ENCODE measurements at regions not wholly inside any gene's neighbourhood (a gene's known extent, or its start where the extent isn't known, plus 50 kb on each side); places are given as distances from the start of the nearest gene placed in this dataset.
A peak's percentile ranks its signal among the peaks of the same experiment; 100 is the strongest.

DNA sequence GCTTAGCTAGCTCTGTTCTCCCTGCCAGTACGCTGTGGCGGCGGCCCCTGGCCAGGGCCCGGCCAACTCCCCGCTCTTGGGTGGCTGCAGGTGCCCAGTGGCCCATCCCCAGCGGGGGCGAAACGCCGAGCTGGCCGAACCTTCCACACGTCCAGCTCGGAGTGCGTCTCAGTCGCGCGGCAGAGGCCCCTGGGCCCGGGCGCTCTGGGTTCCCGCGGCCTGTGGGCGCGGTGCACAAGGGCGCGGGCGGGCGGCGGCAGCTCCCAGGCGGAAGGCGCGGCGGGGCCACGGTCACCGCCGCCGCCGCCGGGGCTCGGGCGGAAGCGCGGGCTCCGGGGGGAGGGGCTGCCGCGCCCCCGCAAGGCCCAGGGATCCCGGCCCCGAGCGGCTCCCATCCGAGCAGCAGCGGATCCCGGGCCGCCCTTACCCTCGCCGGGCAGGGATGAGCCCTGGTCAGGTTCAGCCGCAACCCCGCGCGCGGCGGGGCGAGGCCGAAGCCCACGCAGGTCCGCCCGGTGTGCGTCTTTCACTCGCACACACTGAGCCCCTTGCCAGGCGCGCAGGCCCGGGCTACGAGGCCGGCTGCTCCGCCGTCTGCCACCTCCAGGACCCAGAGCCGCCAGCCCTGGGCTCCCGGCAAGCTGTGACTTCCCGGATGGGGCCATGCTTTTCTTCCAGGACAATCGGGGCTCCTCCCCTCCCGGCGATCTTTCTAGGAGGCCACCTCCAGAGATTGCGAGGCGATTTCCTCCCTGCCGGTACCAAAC is 54.2 kb downstream of the CCDC54 start (continued):
- TF ChIP-seq IRF2 (CRISPR knock-in tag; IDR thresholded peaks at IDR 0.05), result no peak
- no peak for TF ChIP-seq ZMAT3 (CRISPR knock-in tag; conservative IDR thresholded peaks at IDR 0.05)
- TF ChIP-seq, protein P1, sequence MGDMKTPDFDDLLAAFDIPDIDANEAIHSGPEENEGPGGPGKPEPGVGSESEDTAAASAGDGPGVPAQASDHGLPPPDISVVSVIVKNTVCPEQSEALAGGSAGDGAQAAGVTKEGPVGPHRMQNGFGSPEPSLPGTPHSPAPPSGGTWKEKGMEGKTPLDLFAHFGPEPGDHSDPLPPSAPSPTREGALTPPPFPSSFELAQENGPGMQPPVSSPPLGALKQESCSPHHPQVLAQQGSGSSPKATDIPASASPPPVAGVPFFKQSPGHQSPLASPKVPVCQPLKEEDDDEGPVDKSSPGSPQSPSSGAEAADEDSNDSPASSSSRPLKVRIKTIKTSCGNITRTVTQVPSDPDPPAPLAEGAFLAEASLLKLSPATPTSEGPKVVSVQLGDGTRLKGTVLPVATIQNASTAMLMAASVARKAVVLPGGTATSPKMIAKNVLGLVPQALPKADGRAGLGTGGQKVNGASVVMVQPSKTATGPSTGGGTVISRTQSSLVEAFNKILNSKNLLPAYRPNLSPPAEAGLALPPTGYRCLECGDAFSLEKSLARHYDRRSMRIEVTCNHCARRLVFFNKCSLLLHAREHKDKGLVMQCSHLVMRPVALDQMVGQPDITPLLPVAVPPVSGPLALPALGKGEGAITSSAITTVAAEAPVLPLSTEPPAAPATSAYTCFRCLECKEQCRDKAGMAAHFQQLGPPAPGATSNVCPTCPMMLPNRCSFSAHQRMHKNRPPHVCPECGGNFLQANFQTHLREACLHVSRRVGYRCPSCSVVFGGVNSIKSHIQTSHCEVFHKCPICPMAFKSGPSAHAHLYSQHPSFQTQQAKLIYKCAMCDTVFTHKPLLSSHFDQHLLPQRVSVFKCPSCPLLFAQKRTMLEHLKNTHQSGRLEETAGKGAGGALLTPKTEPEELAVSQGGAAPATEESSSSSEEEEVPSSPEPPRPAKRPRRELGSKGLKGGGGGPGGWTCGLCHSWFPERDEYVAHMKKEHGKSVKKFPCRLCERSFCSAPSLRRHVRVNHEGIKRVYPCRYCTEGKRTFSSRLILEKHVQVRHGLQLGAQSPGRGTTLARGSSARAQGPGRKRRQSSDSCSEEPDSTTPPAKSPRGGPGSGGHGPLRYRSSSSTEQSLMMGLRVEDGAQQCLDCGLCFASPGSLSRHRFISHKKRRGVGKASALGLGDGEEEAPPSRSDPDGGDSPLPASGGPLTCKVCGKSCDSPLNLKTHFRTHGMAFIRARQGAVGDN (CRISPR knock-in tag; IDR thresholded peaks at IDR 0.05), result peak; percentile 76
- no peak for TF ChIP-seq ZNF296 (CRISPR knock-in tag; conservative IDR thresholded peaks at IDR 0.05)
- TF ChIP-seq ZFYVE20 (CRISPR knock-in tag; IDR thresholded peaks at IDR 0.05; ENCODE audit: borderline replicate concordance, low read depth), result no peak
- peak; percentile 51; the same call in 1 of the 2 replicates for TF ChIP-seq ZNF253 (CRISPR knock-in tag; IDR thresholded peaks at IDR 0.05; ENCODE audit: borderline replicate concordance)
- TF ChIP-seq PRDM10 (CRISPR knock-in tag; IDR thresholded peaks at IDR 0.05; ENCODE audit: low read depth), result no peak
- TF ChIP-seq SIX1 (CRISPR knock-in tag; IDR thresholded peaks at IDR 0.05; ENCODE audit: borderline replicate concordance), result no peak
- no peak for TF ChIP-seq ZNF468 (CRISPR knock-in tag; IDR thresholded peaks at IDR 0.05)
- TF ChIP-seq RFX3 (CRISPR knock-in tag; IDR thresholded peaks at IDR 0.05), result no peak
- TF ChIP-seq, protein P2, sequence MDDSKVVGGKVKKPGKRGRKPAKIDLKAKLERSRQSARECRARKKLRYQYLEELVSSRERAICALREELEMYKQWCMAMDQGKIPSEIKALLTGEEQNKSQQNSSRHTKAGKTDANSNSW (CRISPR knock-in tag; IDR thresholded peaks at IDR 0.05; ENCODE audit: borderline replicate concordance), result no peak
- no peak for TF ChIP-seq ZFP36 (IDR thresholded peaks at IDR 0.05; ENCODE audit: borderline replicate concordance, low read depth, low read length, partially characterized antibody)
- no peak for TF ChIP-seq ARHGAP35 (CRISPR knock-in tag; IDR thresholded peaks at IDR 0.05; ENCODE audit: borderline replicate concordance)
- TF ChIP-seq, protein P3, sequence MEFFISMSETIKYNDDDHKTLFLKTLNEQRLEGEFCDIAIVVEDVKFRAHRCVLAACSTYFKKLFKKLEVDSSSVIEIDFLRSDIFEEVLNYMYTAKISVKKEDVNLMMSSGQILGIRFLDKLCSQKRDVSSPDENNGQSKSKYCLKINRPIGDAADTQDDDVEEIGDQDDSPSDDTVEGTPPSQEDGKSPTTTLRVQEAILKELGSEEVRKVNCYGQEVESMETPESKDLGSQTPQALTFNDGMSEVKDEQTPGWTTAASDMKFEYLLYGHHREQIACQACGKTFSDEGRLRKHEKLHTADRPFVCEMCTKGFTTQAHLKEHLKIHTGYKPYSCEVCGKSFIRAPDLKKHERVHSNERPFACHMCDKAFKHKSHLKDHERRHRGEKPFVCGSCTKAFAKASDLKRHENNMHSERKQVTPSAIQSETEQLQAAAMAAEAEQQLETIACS (CRISPR knock-in tag; IDR thresholded peaks at IDR 0.05), result no peak
- 0 out of 2 replicates have a peak, but pooled peaks have one; percentile 42 for TF ChIP-seq KLF6 (CRISPR knock-in tag; IDR thresholded peaks at IDR 0.05)
- TF ChIP-seq HES4 (CRISPR knock-in tag; IDR thresholded peaks at IDR 0.05; ENCODE audit: borderline replicate concordance), result no peak
- peak; percentile 28; the same call in 1 of the 2 replicates for TF ChIP-seq GABPA (IDR thresholded peaks at IDR 0.05; ENCODE audit: low read depth, low read length)
- TF ChIP-seq GABPA (CRISPR knock-in tag; IDR thresholded peaks at IDR 0.05; ENCODE audit: low read depth), result no peak
- TF ChIP-seq MAX (IDR thresholded peaks at IDR 0.05), result peak; percentile 33; the same call in 1 of the 2 replicates
